Activated CD4-positive, alpha-beta T cell treated with anti-CD3 and anti-CD28 coated beads for 48 hours (primary cell): ENCODE measurements at regions not wholly inside any gene's neighbourhood (a gene's known extent, or its start where the extent isn't known, plus 50 kb on each side); places are given as distances from the start of the nearest gene placed in this dataset.

ENCODE experiments used
- DNase-seq: peaks from one replicate; pipeline ENCODE4 v3.0.0-alpha.2; 2020

GRCh38 chr15:70271422-70272088 is 173.8 kb upstream of the TLE3 start:
- DNase-seq, result no peak

DNA sequence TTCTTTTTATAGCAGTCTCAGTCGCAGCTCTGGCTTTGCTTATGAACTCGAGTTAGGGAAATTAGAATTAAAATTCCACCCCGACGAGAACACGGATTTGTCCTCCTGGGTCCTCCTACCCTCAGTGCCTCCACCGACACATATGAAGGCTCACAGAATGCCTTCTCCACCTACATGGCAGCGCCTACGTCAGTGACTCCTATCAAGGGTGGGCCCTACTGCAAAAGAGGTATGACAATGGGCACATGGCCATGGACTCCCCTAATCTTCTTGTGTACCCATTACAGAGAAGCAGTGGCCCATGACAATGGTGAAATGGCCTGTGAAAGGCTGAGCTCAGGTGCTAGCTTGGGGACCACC is 173.0 kb upstream of the TLE3 start:
- DNase-seq, result no peak

- DNase-seq, result no peak
These were observed 172.5 kb upstream of the TLE3 start for GRCh38 chr15:70269991-70270751.

GRCh38 chr15:70269311-70269911 is 171.7 kb upstream of the TLE3 start:
- no peak for DNase-seq

- DNase-seq, result peak; percentile 41
These were observed 171.1 kb upstream of the TLE3 start for GRCh38 chr15:70268698-70269251.

GRCh38 chr15:70267879-70268278 is 170.2 kb upstream of the TLE3 start:
- no peak for DNase-seq

- no peak for DNase-seq
These were observed 169.6 kb upstream of the TLE3 start for GRCh38 chr15:70267306-70267705.

DNA sequence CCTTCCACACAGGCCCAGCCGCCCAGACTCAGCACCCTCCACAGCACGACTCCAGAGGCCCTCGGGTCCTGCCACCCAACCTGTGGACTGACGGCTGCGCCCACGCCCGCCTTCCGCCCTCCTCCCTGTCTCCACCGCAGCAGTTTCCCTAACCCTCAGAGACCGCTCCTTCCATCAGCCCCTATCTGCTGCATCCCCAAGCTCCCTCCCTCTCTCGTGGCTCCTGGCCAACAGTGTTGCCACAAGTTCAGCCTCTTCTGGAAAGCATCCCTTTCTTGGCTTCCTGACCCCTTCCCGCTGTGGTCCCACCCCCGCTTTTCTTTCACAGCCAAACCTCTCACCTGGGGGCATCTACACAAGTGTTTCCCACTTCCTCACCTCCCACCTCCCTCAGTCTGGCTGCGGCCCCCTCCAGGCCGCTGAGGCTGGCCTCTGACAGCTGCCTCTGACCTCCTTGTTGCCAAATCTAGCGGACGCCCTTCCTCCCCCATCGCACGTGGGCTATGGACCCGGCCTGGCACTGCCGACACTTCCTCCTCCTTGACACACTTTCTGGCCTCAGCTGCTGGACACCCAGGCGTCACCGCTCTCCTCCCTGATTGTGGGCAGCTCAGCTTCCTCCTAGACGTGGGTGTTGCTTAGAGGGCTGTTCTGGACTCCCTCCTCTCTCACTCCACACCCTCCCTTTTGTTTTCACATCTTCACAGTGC is 168.8 kb upstream of the TLE3 start:
- no peak for DNase-seq

DNA sequence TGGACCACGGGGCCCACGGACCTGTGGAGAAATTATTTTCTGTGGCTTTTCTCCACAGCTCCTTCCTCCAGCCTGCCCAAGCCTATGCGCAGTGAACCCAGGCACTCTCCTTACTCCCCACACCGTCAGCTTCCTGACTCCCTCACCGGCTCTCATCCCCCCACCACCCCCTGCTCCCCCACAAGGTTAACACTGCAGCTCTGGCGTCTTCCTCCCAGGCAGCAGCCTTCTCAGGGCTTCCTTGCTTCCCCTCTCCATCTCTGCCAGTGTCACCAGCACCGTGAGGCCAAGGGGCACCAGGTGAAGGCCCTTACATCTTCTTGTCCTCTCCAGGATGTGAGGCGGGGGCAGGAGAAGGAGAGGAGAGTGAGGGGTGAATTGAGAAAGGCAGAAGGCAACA is 168.3 kb upstream of the TLE3 start:
- no peak for DNase-seq

DNA sequence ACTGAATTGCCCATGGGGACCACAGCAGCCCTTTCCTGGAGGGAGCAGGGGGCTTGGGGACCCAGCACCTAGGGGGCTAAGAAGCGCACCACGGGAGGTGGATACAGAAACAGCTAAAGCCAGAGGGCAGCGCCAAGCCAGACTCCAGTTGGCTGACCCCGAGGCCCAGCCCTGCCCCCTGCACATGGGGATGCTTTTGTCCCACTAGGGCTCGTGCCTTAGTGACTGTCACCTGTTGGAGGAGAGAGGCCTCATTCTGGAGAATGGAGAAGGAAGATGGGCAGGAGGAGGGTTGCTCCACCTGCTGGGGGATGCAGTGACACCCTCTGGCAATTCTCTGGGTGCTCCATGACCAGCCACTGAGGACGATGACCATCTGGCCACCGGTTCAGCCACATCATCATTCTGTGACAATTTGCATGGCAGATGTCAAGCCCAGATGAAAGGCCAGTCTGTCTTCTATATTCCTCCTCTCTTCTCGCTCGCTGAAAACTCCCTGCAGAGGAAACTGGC is 167.8 kb upstream of the TLE3 start:
- DNase-seq, result no peak

- DNase-seq, result no peak
These were observed 167.2 kb upstream of the TLE3 start for GRCh38 chr15:70264738-70265465.

DNA sequence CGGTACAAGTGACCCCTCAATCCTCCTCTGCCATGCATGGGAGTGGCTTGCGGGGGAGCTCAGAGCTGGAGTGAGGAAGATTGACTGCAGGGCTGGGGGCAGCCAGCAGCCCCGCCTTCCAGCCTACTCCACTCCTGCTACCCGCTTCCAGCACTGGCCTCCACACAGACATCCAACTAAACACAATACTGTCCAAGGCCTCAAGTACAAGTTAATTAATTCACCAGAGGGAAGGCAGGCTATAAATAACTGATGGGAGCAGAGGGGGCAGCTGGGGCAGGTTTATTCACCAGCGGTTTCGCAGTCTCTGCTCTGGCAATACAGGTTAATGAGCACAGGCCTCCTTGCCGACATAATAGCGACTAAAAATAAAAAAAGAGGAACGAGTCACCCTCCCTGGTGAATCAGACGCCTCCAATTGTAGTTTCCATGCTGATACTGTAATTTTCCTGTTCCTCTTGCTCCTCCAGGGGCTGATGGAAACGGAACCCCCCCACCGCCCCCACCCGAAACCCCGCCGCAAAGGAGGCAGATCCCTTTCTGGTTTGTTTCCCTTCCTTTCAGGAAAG is 166.4 kb upstream of the TLE3 start:
- no peak for DNase-seq

- no peak for DNase-seq
These were observed 165.0 kb upstream of the TLE3 start for GRCh38 chr15:70262591-70263274.

- DNase-seq, result no peak
These were observed 164.5 kb upstream of the TLE3 start for GRCh38 chr15:70262171-70262570.

DNA sequence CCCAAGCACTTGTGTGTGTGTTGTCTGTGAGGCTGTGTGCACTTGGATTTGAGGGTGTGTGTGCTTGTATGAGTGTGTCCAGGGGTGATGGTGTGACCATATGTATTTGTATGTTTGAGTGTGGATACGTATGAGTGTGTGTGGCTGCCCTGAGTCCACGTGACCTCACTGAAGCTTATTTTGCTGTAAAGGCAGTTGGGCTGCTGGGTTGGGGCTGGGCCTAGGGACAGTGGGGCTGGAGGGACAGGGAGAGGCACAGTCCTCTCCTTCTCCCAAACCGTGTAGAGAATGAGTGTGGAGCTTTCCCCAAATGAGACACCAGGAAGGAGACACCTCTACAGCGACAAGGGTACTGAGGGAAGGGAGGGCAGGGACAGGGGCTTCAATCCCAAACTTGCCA is 163.4 kb upstream of the TLE3 start:
- no peak for DNase-seq

- DNase-seq, result no peak
These were observed 162.9 kb upstream of the TLE3 start for GRCh38 chr15:70260580-70260979.

- DNase-seq, result peak; percentile 38
These were observed 162.2 kb upstream of the TLE3 start for GRCh38 chr15:70259640-70260508.

GRCh38 chr15:70259028-70259424 is 161.3 kb upstream of the TLE3 start:
- DNase-seq, result peak; percentile 36

DNA sequence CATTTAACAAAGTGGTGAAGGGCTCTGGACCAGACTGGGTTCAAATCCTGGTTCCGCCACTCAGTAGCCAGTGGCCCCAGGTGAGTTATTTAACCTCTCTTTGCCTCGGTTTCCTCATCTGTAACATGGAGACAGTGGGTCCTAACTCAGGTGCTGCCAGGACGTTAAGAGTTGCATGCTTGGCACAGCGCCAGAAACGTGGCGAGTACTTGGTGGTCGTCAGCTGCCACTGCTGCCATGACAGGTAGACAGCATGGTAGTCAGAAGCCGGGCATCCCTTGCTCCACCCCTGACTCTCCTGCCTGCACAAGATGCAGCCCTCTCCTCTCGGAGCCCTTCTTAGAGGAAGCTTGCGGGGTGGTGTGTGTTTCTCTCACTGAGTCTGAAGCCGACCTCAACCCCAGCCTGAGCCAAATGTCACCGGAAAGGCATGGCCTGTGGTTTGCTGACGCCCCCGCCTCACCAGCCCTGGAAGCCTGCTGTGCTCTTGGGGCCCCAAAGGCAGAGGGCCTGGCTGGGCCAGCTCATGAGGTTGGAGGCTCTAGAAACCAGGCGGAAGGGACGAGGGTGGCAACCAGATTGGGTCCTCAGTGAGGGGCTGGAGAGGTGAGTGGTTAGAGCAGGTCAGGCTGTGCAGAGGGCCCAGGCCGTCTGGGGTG is 160.8 kb upstream of the TLE3 start:
- peak; percentile 90 for DNase-seq
